Fibroblast of lung (primary cell): ENCODE measurements at regions not wholly inside any gene's neighbourhood (a gene's known extent, or its start where the extent isn't known, plus 50 kb on each side); places are given as distances from the start of the nearest gene placed in this dataset.

Experiments
- CTCF ChIP-seq, 2 donors: IDR thresholded peaks in 1 of 2; conservative IDR thresholded peaks in 1 of 2; 1 replicate in 1 of 2; 2 replicates in 1 of 2; pipeline ENCODE4 v1.5.1; 2011 to 2012; ENCODE audit warnings: low read length in 2 of 2, control low read depth in 1 of 2, inconsistent platforms in 1 of 2, low read depth in 1 of 2, mild to moderate bottlenecking in 1 of 2
- EZH2 ChIP-seq: IDR thresholded peaks from 2 replicates; pipeline ENCODE4 v1.5.1; 2012; ENCODE audit warnings: low read length, control low read depth, mild to moderate bottlenecking; ENCODE audit errors: missing control alignments

DNA sequence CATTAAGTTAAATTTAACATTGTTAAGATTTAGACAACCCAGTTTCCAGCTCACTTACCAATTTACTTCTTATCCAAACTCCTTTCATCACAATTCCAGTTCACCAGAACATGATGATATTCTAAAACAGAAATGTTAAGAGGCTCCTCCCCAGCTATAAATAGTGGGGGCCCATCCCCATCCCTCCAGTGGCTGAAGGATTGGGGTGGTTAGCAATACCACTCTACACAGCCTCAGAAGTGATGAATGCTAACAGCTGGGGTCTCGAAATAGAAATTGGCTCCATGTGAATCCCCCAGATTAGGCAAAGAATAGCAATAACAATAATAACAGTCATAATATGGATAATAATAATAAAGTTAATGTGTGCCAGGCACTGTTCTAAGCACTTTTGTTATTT is 97.9 kb upstream of the NCAM1 start:
- TF ChIP-seq CTCF (conservative IDR thresholded peaks at IDR 0.05 in 1 of 2, IDR thresholded peaks at IDR 0.05 in 1 of 2; ENCODE audit: low read depth in 1 of 2, low read length in 2 of 2), result no peak
- TF ChIP-seq EZH2, result no peak
